ENCODE measurements at regions not wholly inside any gene's neighbourhood (a gene's known extent, or its start where the extent isn't known, plus 50 kb on each side); places are given as distances from the start of the nearest gene placed in this dataset.

DNA sequence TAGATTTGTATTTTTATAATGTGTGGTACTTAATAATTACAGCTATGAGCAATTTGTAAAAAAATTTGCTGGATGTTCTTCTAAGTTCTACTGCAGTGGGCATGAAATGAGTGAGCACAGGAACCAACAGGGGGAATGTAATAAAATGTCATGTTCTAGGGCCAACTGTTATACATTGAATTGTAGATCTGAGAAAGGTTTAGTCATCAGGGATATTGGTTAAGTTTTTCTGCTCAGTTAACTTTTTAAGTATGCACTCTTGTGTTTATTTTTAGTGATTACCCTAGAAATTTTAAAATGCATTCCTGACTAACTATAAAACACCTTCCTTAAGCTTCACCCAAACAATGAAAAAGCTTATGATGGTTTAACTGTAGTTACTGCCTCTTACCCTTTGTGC is 101.8 kb downstream of the CAND1 start:
- no peak overlapping the region for H3K4me3 ChIP-seq
- intact Hi-C loops (cut with DNase I; ENCODE audit: low total_unique reads): no loop called here

DNA sequence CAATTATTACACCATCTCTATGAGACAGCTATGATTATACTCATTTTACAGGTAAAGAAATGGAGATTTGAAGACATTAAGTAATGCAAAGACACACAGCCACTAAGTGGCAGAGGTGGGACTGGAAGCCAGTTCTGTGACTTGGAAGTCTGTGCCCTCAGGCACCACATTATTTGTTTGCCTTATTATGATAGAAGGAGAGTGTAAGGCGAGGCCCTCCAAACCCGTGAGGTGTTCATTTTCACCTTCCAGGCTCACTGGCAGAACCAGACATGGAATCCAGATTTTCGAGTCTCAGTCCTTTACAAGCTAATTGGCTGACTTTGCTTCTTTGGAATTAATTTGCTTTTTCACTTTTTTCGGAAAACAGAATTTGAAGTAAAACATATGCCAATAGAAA is 107.9 kb downstream of the CAND1 start:
- no peak for DNase-seq
- Histone ChIP-seq H3K4me1 (no peaks in the 10 kb centered on the region), H3K36me3 (no peaks in the 10 kb centered on the region), H3K27me3 (replicated peaks in 1 of 7) (no peaks in the 10 kb centered on the region), H3K27ac (no peak overlapping the region), H3K9me3 (peaks cover 0 to 3% (median 0%) of the 10 kb centered on the region in 8 donors), H3K4me3 (no peak overlapping the region)
- intact Hi-C loops (cut with DNase I; ENCODE audit: low total_unique reads): no loop called here
- no peak for TF ChIP-seq POLR2AphosphoS5 (IDR thresholded peaks at IDR 0.05)
- no peak for TF ChIP-seq POLR2A (IDR thresholded peaks at IDR 0.05)
- TF ChIP-seq, protein P1, sequence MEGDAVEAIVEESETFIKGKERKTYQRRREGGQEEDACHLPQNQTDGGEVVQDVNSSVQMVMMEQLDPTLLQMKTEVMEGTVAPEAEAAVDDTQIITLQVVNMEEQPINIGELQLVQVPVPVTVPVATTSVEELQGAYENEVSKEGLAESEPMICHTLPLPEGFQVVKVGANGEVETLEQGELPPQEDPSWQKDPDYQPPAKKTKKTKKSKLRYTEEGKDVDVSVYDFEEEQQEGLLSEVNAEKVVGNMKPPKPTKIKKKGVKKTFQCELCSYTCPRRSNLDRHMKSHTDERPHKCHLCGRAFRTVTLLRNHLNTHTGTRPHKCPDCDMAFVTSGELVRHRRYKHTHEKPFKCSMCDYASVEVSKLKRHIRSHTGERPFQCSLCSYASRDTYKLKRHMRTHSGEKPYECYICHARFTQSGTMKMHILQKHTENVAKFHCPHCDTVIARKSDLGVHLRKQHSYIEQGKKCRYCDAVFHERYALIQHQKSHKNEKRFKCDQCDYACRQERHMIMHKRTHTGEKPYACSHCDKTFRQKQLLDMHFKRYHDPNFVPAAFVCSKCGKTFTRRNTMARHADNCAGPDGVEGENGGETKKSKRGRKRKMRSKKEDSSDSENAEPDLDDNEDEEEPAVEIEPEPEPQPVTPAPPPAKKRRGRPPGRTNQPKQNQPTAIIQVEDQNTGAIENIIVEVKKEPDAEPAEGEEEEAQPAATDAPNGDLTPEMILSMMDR (IDR thresholded peaks at IDR 0.05 in 8 of 11, conservative IDR thresholded peaks at IDR 0.05 in 3 of 11): no peak
- WGBS, 5 donors: 87 to 96% (median 93%) methylated on average over 4 of the region's 4 CpGs

More for the DNA sequence above, 101.8 kb downstream of the CAND1 start:
- no peak overlapping the region for H3K27ac ChIP-seq
- H3K4me1 ChIP-seq: no peaks in the 10 kb centered on the region
- DNase-seq: no peak
- TF ChIP-seq POLR2AphosphoS5 (IDR thresholded peaks at IDR 0.05) (no peak), POLR2A (IDR thresholded peaks at IDR 0.05) (no peak)
- TF ChIP-seq, protein P1 (IDR thresholded peaks at IDR 0.05 in 8 of 11, conservative IDR thresholded peaks at IDR 0.05 in 3 of 11): no peak
- H3K27me3 ChIP-seq (replicated peaks in 1 of 7): no peaks in the 10 kb centered on the region
- H3K36me3 ChIP-seq: no peaks in the 10 kb centered on the region
- peaks cover 0 to 6% (median 0%) of the 10 kb centered on the region in 8 donors for H3K9me3 ChIP-seq

DNA sequence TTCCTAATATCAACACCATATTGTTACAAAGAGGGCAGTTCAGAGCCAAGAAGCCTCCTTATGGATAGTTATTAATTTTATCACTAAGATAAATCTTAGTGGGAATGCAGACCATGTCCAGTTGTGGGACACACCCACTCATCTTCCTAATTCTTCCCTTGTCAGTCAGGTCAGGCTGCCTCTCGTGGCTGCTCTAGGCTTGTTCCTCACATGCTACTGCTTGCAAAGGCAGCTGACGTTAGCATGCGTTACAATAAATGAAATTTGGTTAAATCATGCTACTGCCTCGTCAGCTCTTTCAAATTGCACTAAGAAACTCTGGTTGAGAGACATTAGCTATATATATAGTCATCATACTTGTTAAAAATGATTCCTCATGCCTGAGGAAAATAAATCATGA is 108.4 kb downstream of the CAND1 start:
- no peak for DNase-seq
- 82 to 94% (median 92%) methylated on average over 4 of the region's 4 CpGs for WGBS, 5 donors
- H3K4me3 ChIP-seq: no peak overlapping the region
- H3K27ac ChIP-seq: no peak overlapping the region
- no peaks in the 10 kb centered on the region for H3K27me3 ChIP-seq (replicated peaks in 1 of 7)
- no peaks in the 10 kb centered on the region for H3K36me3 ChIP-seq
- TF ChIP-seq POLR2AphosphoS5 (IDR thresholded peaks at IDR 0.05) (no peak), POLR2A (IDR thresholded peaks at IDR 0.05) (no peak)
- TF ChIP-seq, protein P1 (IDR thresholded peaks at IDR 0.05 in 8 of 11, conservative IDR thresholded peaks at IDR 0.05 in 3 of 11): no peak
- H3K9me3 ChIP-seq: no peaks in the 10 kb centered on the region
- no peaks in the 10 kb centered on the region for H3K4me1 ChIP-seq
- intact Hi-C loops (cut with DNase I; ENCODE audit: low total_unique reads): no loop called here

DNA sequence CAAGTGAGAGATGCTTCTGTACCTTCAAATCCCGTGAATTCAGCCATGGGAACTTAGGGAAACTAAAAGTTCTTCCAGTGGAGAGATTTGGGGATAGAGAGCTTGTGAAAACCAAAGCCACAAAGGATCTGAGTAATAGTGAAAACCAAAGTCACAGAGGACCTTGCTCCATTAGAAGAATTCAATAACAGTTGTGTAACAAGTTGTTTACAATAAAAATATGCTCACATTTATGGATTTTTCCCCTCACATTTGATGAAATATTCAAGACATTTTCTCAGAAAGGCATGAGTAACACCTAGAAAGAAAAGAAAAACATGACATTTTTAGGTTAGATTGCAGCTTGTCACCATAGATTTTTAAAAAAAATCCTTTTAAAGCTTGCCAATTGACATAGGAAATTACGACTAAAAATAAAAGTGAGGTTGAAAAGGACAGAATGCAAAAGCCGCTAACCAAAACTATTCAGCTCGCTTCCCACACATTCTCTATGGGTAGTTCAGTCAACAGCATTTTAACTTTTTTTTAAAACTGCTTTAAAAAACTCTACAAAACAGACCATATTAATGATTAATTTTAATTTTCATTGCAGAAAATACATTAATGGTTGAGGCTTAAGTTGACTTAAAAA is 113.2 kb downstream of the CAND1 start:
- Histone ChIP-seq H3K4me1 (no peaks in the 10 kb centered on the region), H3K27ac (no peak overlapping the region)
- TF ChIP-seq, protein P1 (IDR thresholded peaks at IDR 0.05 in 8 of 11, conservative IDR thresholded peaks at IDR 0.05 in 3 of 11): no peak
- TF ChIP-seq POLR2A (IDR thresholded peaks at IDR 0.05): no peak
- TF ChIP-seq POLR2AphosphoS5 (IDR thresholded peaks at IDR 0.05): no peak

More for the DNA sequence above, 113.2 kb downstream of the CAND1 start:
- H3K36me3 ChIP-seq: no peaks in the 10 kb centered on the region
- WGBS, 5 donors: 58 to 78% (median 66%) methylated on average over 4 of the region's 4 CpGs
- H3K4me3 ChIP-seq: no peak overlapping the region
- DNase-seq: no peak
- intact Hi-C loops (cut with DNase I; ENCODE audit: low total_unique reads): no loop called here
- H3K9me3 ChIP-seq: no peaks in the 10 kb centered on the region
- no peaks in the 10 kb centered on the region for H3K27me3 ChIP-seq (replicated peaks in 1 of 7)

All from spleen (tissue), 11 donors.